ENCODE measurements at regions not wholly inside any gene's neighbourhood (a gene's known extent, or its start where the extent isn't known, plus 50 kb on each side); places are given as distances from the start of the nearest gene placed in this dataset.

- intact Hi-C loops (cut with micrococcal nuclease): no loop called here
- no peak for ATAC-seq
- Histone ChIP-seq H3K9ac (ENCODE audit: low read length) (no peak overlapping the region), H3K27me3 (ENCODE audit: insufficient read depth, low read length) (no peaks in the 10 kb centered on the region), H2AFZ (ENCODE audit: low read depth, low read length, poor library complexity, severe bottlenecking) (no peak overlapping the region), H3K9me3 (ENCODE audit: control insufficient read depth in 1 of 2, insufficient read depth in 1 of 2, low read depth in 1 of 2, low read length in 2 of 2) (no peaks in the 10 kb centered on the region), H3K36me3 (ENCODE audit: control insufficient read depth in 1 of 2, insufficient read depth in 2 of 2, low read length in 2 of 2) (no peaks in the 10 kb centered on the region), H3K4me2 (ENCODE audit: low read length) (no peak overlapping the region), H3K4me3 (replicated peaks in 1 of 2; ENCODE audit: low read depth in 1 of 2, low read length in 2 of 2) (no peak overlapping the region), H3K79me2 (ENCODE audit: insufficient read depth, low read length) (no peaks in the 10 kb centered on the region), H3K27ac (ENCODE audit: low read depth, low read length) (no peak overlapping the region), H4K20me1 (ENCODE audit: insufficient read depth) (no peaks in the 10 kb centered on the region), H3K9me2 (ENCODE audit: insufficient read depth) (no peaks in the 10 kb centered on the region), H3K4me1 (ENCODE audit: control insufficient read depth in 1 of 2, insufficient read depth in 2 of 2, low read length in 2 of 2) (no peaks in the 10 kb centered on the region)
- ChIA-PET RAD21 (ENCODE audit: low non-redundant PET in 1 of 2, low total read pairs in 2 of 2, uncharacterized antibody in 2 of 2, unreplicated experiment in 2 of 2) (no interaction called here), POLR2A (no interaction called here), CTCF (no interaction called here)
- no TSS peak for BruUV-seq (replicated peaks)
- DNase-seq (ENCODE audit: low read depth, low spot score): no peak
- TF ChIP-seq YY1 (IDR thresholded peaks at IDR 0.05; ENCODE audit: extremely low read depth, insufficient replicate concordance, low read depth, low read length) (no peak), FOSL1 (IDR thresholded peaks at IDR 0.05; ENCODE audit: low read depth) (no peak), JUND (IDR thresholded peaks at IDR 0.05) (no peak), SP1 (IDR thresholded peaks at IDR 0.05; ENCODE audit: low read depth) (no peak), SRF (IDR thresholded peaks at IDR 0.05; ENCODE audit: low read depth) (no peak), RAD21 (IDR thresholded peaks at IDR 0.05; ENCODE audit: low read depth) (no peak), POLR2AphosphoS5 (IDR thresholded peaks at IDR 0.05; ENCODE audit: low read depth, low read length) (no peak), CBX3 (IDR thresholded peaks at IDR 0.05; ENCODE audit: low read depth) (no peak), CTCF (IDR thresholded peaks at IDR 0.05 in 2 of 3, conservative IDR thresholded peaks at IDR 0.05 in 1 of 3; ENCODE audit: borderline replicate concordance in 1 of 3, insufficient read depth in 1 of 3, low read depth in 2 of 3, low read length in 2 of 3) (no peak), ZFX (IDR thresholded peaks at IDR 0.05) (no peak), EZH2 (IDR thresholded peaks at IDR 0.05) (no peak)
- TF ChIP-seq, protein P1, sequence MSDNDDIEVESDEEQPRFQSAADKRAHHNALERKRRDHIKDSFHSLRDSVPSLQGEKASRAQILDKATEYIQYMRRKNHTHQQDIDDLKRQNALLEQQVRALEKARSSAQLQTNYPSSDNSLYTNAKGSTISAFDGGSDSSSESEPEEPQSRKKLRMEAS (IDR thresholded peaks at IDR 0.05): no peak
These were observed 211.9 kb downstream of the BLID start for GRCh38 chr11:121904148-121904547.

Measured in HCT116 (cell line).